ENCODE measurements at regions not wholly inside any gene's neighbourhood (a gene's known extent, or its start where the extent isn't known, plus 50 kb on each side); places are given as distances from the start of the nearest gene placed in this dataset.
"Not testable (repeated sequence)": the region's sequence is repeated elsewhere in the genome, so short reads cannot be mapped to it uniquely, and the experiment has no call there.

DNA sequence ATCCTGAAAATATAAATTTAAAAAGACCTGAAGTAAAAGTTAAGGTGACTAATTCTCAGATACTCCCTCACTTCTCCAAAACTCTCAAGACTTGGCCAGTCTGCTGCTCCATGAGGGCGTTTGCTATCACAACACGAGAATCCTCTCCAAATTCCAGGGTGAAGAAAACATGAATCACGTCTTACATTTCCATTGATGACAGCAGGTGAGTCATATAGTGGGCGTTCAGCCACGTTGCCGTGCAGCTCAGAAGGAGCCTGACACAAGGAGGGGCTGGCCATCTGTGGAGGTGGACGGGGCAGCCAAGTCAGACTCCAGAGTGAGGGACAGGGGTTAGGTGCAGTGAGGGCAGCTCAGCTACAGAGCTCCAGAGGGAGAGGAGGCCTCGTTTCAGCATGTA is 555.1 kb upstream of the ADAMTS16 start:
- H3K27ac ChIP-seq, result no peak overlapping the region
- no peak overlapping the region for H2AFZ ChIP-seq (ENCODE audit: low read depth)
- H3K4me2 ChIP-seq, result no peak overlapping the region
- H3K79me2 ChIP-seq (ENCODE audit: insufficient read depth, low read depth), result no peaks in the 10 kb centered on the region
- no peaks in the 10 kb centered on the region for H3K4me1 ChIP-seq (ENCODE audit: low read depth, poor library complexity, severe bottlenecking)
- H3K9ac ChIP-seq, result no peak overlapping the region
- TF ChIP-seq CTCF (conservative IDR thresholded peaks at IDR 0.05; ENCODE audit: low read depth, low read length), result no peak
- no peaks in the 10 kb centered on the region for H3K36me3 ChIP-seq (ENCODE audit: insufficient read depth)
- H3K4me3 ChIP-seq (IDR thresholded peaks at IDR 0.05; ENCODE audit: insufficient read depth, low read depth, low read length), result no peak overlapping the region
- H3K27me3 ChIP-seq (ENCODE audit: insufficient read depth, low read depth), result no peaks in the 10 kb centered on the region
- H4K20me1 ChIP-seq (ENCODE audit: insufficient read depth), result no peaks in the 10 kb centered on the region

- no peak overlapping the region for H3K4me3 ChIP-seq (IDR thresholded peaks at IDR 0.05; ENCODE audit: insufficient read depth, low read depth, low read length)
- no peaks in the 10 kb centered on the region for H3K4me1 ChIP-seq (ENCODE audit: low read depth, poor library complexity, severe bottlenecking)
- no peak for TF ChIP-seq CTCF (conservative IDR thresholded peaks at IDR 0.05; ENCODE audit: low read depth, low read length)
Measured at GRCh38 chr5:4613440-4613839, 526.7 kb upstream of the ADAMTS16 start.

GRCh38 chr5:4614088-4614487 is 526.0 kb upstream of the ADAMTS16 start:
- Histone ChIP-seq H3K36me3 (ENCODE audit: insufficient read depth) (no peaks in the 10 kb centered on the region), H3K27me3 (ENCODE audit: insufficient read depth, low read depth) (no peaks in the 10 kb centered on the region), H3K4me3 (IDR thresholded peaks at IDR 0.05; ENCODE audit: insufficient read depth, low read depth, low read length) (no peak overlapping the region), H3K79me2 (ENCODE audit: insufficient read depth, low read depth) (no peaks in the 10 kb centered on the region), H4K20me1 (ENCODE audit: insufficient read depth) (no peaks in the 10 kb centered on the region), H2AFZ (ENCODE audit: low read depth) (no peak overlapping the region), H3K9ac (no peak overlapping the region), H3K4me1 (ENCODE audit: low read depth, poor library complexity, severe bottlenecking) (no peaks in the 10 kb centered on the region), H3K4me2 (no peak overlapping the region), H3K27ac (no peak overlapping the region)
- TF ChIP-seq CTCF (conservative IDR thresholded peaks at IDR 0.05; ENCODE audit: low read depth, low read length), result no peak

More at GRCh38 chr5:4613440-4613839, 526.7 kb upstream of the ADAMTS16 start:
- Histone ChIP-seq H2AFZ (ENCODE audit: low read depth) (no peak overlapping the region), H4K20me1 (ENCODE audit: insufficient read depth) (no peaks in the 10 kb centered on the region), H3K79me2 (ENCODE audit: insufficient read depth, low read depth) (no peaks in the 10 kb centered on the region), H3K9ac (no peak overlapping the region), H3K27ac (no peak overlapping the region), H3K4me2 (no peak overlapping the region), H3K27me3 (ENCODE audit: insufficient read depth, low read depth) (no peaks in the 10 kb centered on the region), H3K36me3 (ENCODE audit: insufficient read depth) (no peaks in the 10 kb centered on the region)

GRCh38 chr5:4615369-4615768 is 524.8 kb upstream of the ADAMTS16 start:
- H3K79me2 ChIP-seq (ENCODE audit: insufficient read depth, low read depth); H3K27me3 ChIP-seq (ENCODE audit: insufficient read depth, low read depth); H3K4me2 ChIP-seq; H4K20me1 ChIP-seq (ENCODE audit: insufficient read depth); H3K4me1 ChIP-seq (ENCODE audit: low read depth, poor library complexity, severe bottlenecking); H3K9ac ChIP-seq; H3K4me3 ChIP-seq (IDR thresholded peaks at IDR 0.05; ENCODE audit: insufficient read depth, low read depth, low read length); H3K27ac ChIP-seq; H3K36me3 ChIP-seq (ENCODE audit: insufficient read depth); H2AFZ ChIP-seq (ENCODE audit: low read depth): not testable (repeated sequence)

- H3K4me3 ChIP-seq (IDR thresholded peaks at IDR 0.05; ENCODE audit: insufficient read depth, low read depth, low read length), result no peak overlapping the region
- no peaks in the 10 kb centered on the region for H3K36me3 ChIP-seq (ENCODE audit: insufficient read depth)
- no peak for TF ChIP-seq CTCF (conservative IDR thresholded peaks at IDR 0.05; ENCODE audit: low read depth, low read length)
- H2AFZ ChIP-seq (ENCODE audit: low read depth), result no peak overlapping the region
- no peak overlapping the region for H3K9ac ChIP-seq
- no peaks in the 10 kb centered on the region for H3K79me2 ChIP-seq (ENCODE audit: insufficient read depth, low read depth)
- no peaks in the 10 kb centered on the region for H3K27me3 ChIP-seq (ENCODE audit: insufficient read depth, low read depth)
- no peak overlapping the region for H3K4me2 ChIP-seq
- H4K20me1 ChIP-seq (ENCODE audit: insufficient read depth), result no peaks in the 10 kb centered on the region
- H3K27ac ChIP-seq, result no peak overlapping the region
- H3K4me1 ChIP-seq (ENCODE audit: low read depth, poor library complexity, severe bottlenecking), result no peaks in the 10 kb centered on the region
Measured at GRCh38 chr5:4625206-4625896, 514.8 kb upstream of the ADAMTS16 start.
